ENCODE measurements at regions not wholly inside any gene's neighbourhood (a gene's known extent, or its start where the extent isn't known, plus 50 kb on each side); places are given as distances from the start of the nearest gene placed in this dataset.

GRCh38 chr5:127995556-127995955, 88.0 kb upstream of the SLC12A2 start:
- TF ChIP-seq EZH2 (IDR thresholded peaks at IDR 0.05; ENCODE audit: insufficient read depth, poor library complexity, severe bottlenecking) (no peak), EZH2phosphoT487 (IDR thresholded peaks at IDR 0.05; ENCODE audit: insufficient read depth, low read depth) (no peak)

Data from GM23248 (cell line).